ENCODE measurements at regions not wholly inside any gene's neighbourhood (a gene's known extent, or its start where the extent isn't known, plus 50 kb on each side); places are given as distances from the start of the nearest gene placed in this dataset.

GRCh38 chr15:87225436-87225835, 1031.1 kb downstream of the NTRK3 start:
- DNase-seq (ENCODE audit: low read depth): no peak
- no peak overlapping the region for H3K4me3 ChIP-seq (ENCODE audit: low read depth, low read length)
- TF ChIP-seq CTCF (conservative IDR thresholded peaks at IDR 0.05; ENCODE audit: low read depth, low read length): no peak

- H3K4me3 ChIP-seq (ENCODE audit: low read depth, low read length): no peak overlapping the region
- no peak for TF ChIP-seq CTCF (conservative IDR thresholded peaks at IDR 0.05; ENCODE audit: low read depth, low read length)
- DNase-seq (ENCODE audit: low read depth): no peak
Observed at GRCh38 chr15:87224404-87224803, 1032.1 kb downstream of the NTRK3 start.

- DNase-seq (ENCODE audit: low read depth): no peak
- no peak for TF ChIP-seq CTCF (conservative IDR thresholded peaks at IDR 0.05; ENCODE audit: low read depth, low read length)
- no peak overlapping the region for H3K4me3 ChIP-seq (ENCODE audit: low read depth, low read length)
Observed at GRCh38 chr15:87219650-87220615, 1036.6 kb downstream of the NTRK3 start.

GRCh38 chr15:87215100-87215499, 1041.4 kb downstream of the NTRK3 start:
- H3K4me3 ChIP-seq (ENCODE audit: low read depth, low read length): no peak overlapping the region
- no peak for DNase-seq (ENCODE audit: low read depth)
- no peak for TF ChIP-seq CTCF (conservative IDR thresholded peaks at IDR 0.05; ENCODE audit: low read depth, low read length)

- DNase-seq (ENCODE audit: low read depth): no peak
- TF ChIP-seq CTCF (conservative IDR thresholded peaks at IDR 0.05; ENCODE audit: low read depth, low read length): no peak
- H3K4me3 ChIP-seq (ENCODE audit: low read depth, low read length): no peak overlapping the region
Observed at GRCh38 chr15:87213626-87214025, 1042.9 kb downstream of the NTRK3 start.

GRCh38 chr15:87212041-87212440, 1044.5 kb downstream of the NTRK3 start:
- no peak overlapping the region for H3K4me3 ChIP-seq (ENCODE audit: low read depth, low read length)
- no peak for DNase-seq (ENCODE audit: low read depth)
- TF ChIP-seq CTCF (conservative IDR thresholded peaks at IDR 0.05; ENCODE audit: low read depth, low read length): no peak

- no peak overlapping the region for H3K4me3 ChIP-seq (ENCODE audit: low read depth, low read length)
- TF ChIP-seq CTCF (conservative IDR thresholded peaks at IDR 0.05; ENCODE audit: low read depth, low read length): no peak
- no peak for DNase-seq (ENCODE audit: low read depth)
Observed at GRCh38 chr15:87211547-87211946, 1045.0 kb downstream of the NTRK3 start.
